GM10248 (cell line): ENCODE measurements at regions not wholly inside any gene's neighbourhood (a gene's known extent, or its start where the extent isn't known, plus 50 kb on each side); places are given as distances from the start of the nearest gene placed in this dataset.
"Not testable (repeated sequence)": the region's sequence is repeated elsewhere in the genome, so short reads cannot be mapped to it uniquely, and the experiment has no call there.

Source experiments
- CTCF ChIA-PET: fragments of 300-600 bp; sonication (Branson Sonifier 250); formaldehyde crosslinking; extraction: SDS; loops from one replicate; lab custom pipeline; 2021; ENCODE audit warnings: antibody characterized with exemption; lab: Yijun Ruan, JAX
- POLR2A ChIA-PET: fragments of 350-650 bp; sonication (Branson Sonifier 250); formaldehyde crosslinking; extraction: SDS; loops from one replicate; lab custom pipeline; 2020; ENCODE audit warnings: antibody characterized with exemption; lab: Yijun Ruan, JAX
- DNase-seq: peaks from one replicate; pipeline ENCODE4 v3.0.0; 2012; ENCODE audit errors: extremely low spot score
- CTCF ChIP-seq: IDR thresholded peaks from 2 replicates; pipeline ENCODE4 v1.5.1; 2012; ENCODE audit warnings: mild to moderate bottlenecking, low read depth; ENCODE audit errors: extremely low read depth, missing control alignments, control extremely low read depth

GRCh38 chr1:101592845-101593244 is 356.0 kb downstream of the S1PR1 start:
- ChIA-PET CTCF (no interaction called here), POLR2A (no interaction called here)
- DNase-seq, result no peak
- TF ChIP-seq CTCF, result no peak

GRCh38 chr1:101595881-101596374 is 359.1 kb downstream of the S1PR1 start:
- POLR2A ChIA-PET, result interaction anchor here (0.5 kb wide), 1 partner anchor 361 kb away, joined by 4 read pairs; no protein-coding TSS in a partner anchor
- CTCF ChIA-PET, result interaction anchor here (0.7 to 1.5 kb wide), 6 partner anchors 8 to 58 kb away, joined by 3 to 4 read pairs (median 4); no protein-coding TSS in a partner anchor
- no peak for DNase-seq
- no peak for TF ChIP-seq CTCF

- POLR2A ChIA-PET, CTCF ChIA-PET, DNase-seq: not testable (repeated sequence)
These were observed 363.8 kb downstream of the S1PR1 start for GRCh38 chr1:101600615-101601014.

GRCh38 chr1:101603726-101604125 is 366.9 kb downstream of the S1PR1 start:
- no peak for DNase-seq
- CTCF ChIA-PET, result interaction anchor here (1.4 kb wide), 1 partner anchor 8 kb away, joined by 4 read pairs; no protein-coding TSS in a partner anchor
- POLR2A ChIA-PET, result no interaction called here
- no peak for TF ChIP-seq CTCF

- no peak for DNase-seq
- ChIA-PET POLR2A (no interaction called here), CTCF (interaction anchor here (1.3 kb wide), 1 partner anchor 14 kb away, joined by 3 read pairs; no protein-coding TSS in a partner anchor)
- TF ChIP-seq CTCF, result no peak
These were observed 369.1 kb downstream of the S1PR1 start for GRCh38 chr1:101605878-101606277.

- ChIA-PET POLR2A (no interaction called here), CTCF (no interaction called here)
- TF ChIP-seq CTCF, result no peak
- DNase-seq, result no peak
These were observed 376.7 kb downstream of the S1PR1 start for GRCh38 chr1:101613546-101613945.

GRCh38 chr1:101618900-101619299 is 377.8 kb downstream of the OLFM3 start:
- POLR2A ChIA-PET, result no interaction called here
- CTCF ChIA-PET, result no interaction called here
- no peak for DNase-seq
- no peak for TF ChIP-seq CTCF
